CD4-positive, alpha-beta memory T cell (primary cell): ENCODE measurements at regions not wholly inside any gene's neighbourhood (a gene's known extent, or its start where the extent isn't known, plus 50 kb on each side); places are given as distances from the start of the nearest gene placed in this dataset.

Experiments used
- CTCF ChIA-PET: fragments of 350-600 bp; sonication (Branson Sonifier 250); formaldehyde crosslinking; loops from one replicate; lab custom pipeline; 2021; ENCODE audit warnings: inconsistent platforms; ENCODE audit not compliant: partially characterized antibody; lab: Charles Lee
- POLR2A ChIA-PET: fragments of 350-600 bp; sonication (Branson Sonifier 250); formaldehyde crosslinking; loops from one replicate; lab custom pipeline; 2021; ENCODE audit not compliant: partially characterized antibody; lab: Charles Lee
- DNase-seq, 5 donors: peaks; one replicate each; pipeline versions ENCODE4 v3.0.0 to v3.0.0-alpha.2; 2020 to 2022; ENCODE audit warnings: mixed read lengths in 1 of 5
- H3K27ac ChIP-seq: one replicate; pipeline ENCODE4 v1.7.0; 2013; ENCODE audit warnings: low read depth, low read length
- H3K27me3 ChIP-seq: 2 replicates; pipeline ENCODE4 v1.7.0; 2013; ENCODE audit warnings: mild to moderate bottlenecking, low read length, moderate library complexity; ENCODE audit not compliant: insufficient read depth
- H3K36me3 ChIP-seq: 2 replicates; pipeline ENCODE4 v1.7.0; 2013; ENCODE audit warnings: mild to moderate bottlenecking, low read length, moderate library complexity; ENCODE audit not compliant: insufficient read depth
- H3K4me1 ChIP-seq: 2 replicates; pipeline ENCODE4 v1.7.0; 2013; ENCODE audit warnings: mild to moderate bottlenecking, low read length, moderate library complexity; ENCODE audit not compliant: insufficient read depth
- H3K4me3 ChIP-seq, 2 donors: one replicate each; pipeline ENCODE4 v1.7.0; 2013; ENCODE audit warnings: low read length in 2 of 2, mild to moderate bottlenecking in 1 of 2
- H3K9me3 ChIP-seq, 2 donors: one replicate each; pipeline ENCODE4 v1.7.0; 2013; ENCODE audit warnings: low read length in 2 of 2, control low read depth in 1 of 2; ENCODE audit not compliant: control insufficient read depth in 1 of 2
- H3K27ac Mint-ChIP-seq, 7 donors: one replicate each; pipeline ENCODE4 v1.8.0; 2020 to 2021; ENCODE audit warnings: mixed read lengths in 7 of 7, mild to moderate bottlenecking in 6 of 7, inconsistent platforms in 3 of 7, moderate library complexity in 3 of 7
- H3K27me3 Mint-ChIP-seq, 2 donors: one replicate each; pipeline ENCODE4 v1.8.0; 2020 to 2021; ENCODE audit warnings: mixed read lengths in 2 of 2
- H3K36me3 Mint-ChIP-seq, 2 donors: one replicate each; pipeline ENCODE4 v1.8.0; 2020 to 2021; ENCODE audit warnings: mixed read lengths in 2 of 2, inconsistent platforms in 1 of 2, mild to moderate bottlenecking in 1 of 2
- H3K4me1 Mint-ChIP-seq, 4 donors: one replicate each; pipeline ENCODE4 v1.8.0; 2020 to 2021; ENCODE audit warnings: mixed read lengths in 4 of 4, mild to moderate bottlenecking in 1 of 4
- H3K4me3 Mint-ChIP-seq, 8 donors: one replicate each; pipeline ENCODE4 v1.8.0; 2020 to 2021; ENCODE audit warnings: mixed read lengths in 8 of 8, mild to moderate bottlenecking in 7 of 8, moderate library complexity in 6 of 8, inconsistent platforms in 3 of 8
- H3K9me3 Mint-ChIP-seq, 8 donors: one replicate each; pipeline ENCODE4 v1.8.0; 2020 to 2021; ENCODE audit warnings: mixed read lengths in 8 of 8, mild to moderate bottlenecking in 5 of 8, inconsistent platforms in 3 of 8, moderate library complexity in 1 of 8
- intact Hi-C: fragments of 100-400 bp; cut with micrococcal nuclease; formaldehyde crosslinking; loops from one replicate; pipeline ENCODE4 v1.15.1; 2023

- Histone ChIP-seq H3K9me3 (no peaks in the 10 kb centered on the region), H3K4me1 (no peaks in the 10 kb centered on the region), H3K27ac (no peak overlapping the region), H3K4me3 (no peak overlapping the region), H3K27me3 (no peaks in the 10 kb centered on the region), H3K36me3 (no peaks in the 10 kb centered on the region)
- ChIA-PET CTCF (no interaction called here), POLR2A (no interaction called here)
- intact Hi-C loops: no loop called here
- Mint-ChIP-seq H3K4me1 (no peaks in the 10 kb centered on the region), H3K36me3 (no peaks in the 10 kb centered on the region), H3K9me3 (peaks cover 0 to 1% (median 0%) of the 10 kb centered on the region in 8 donors), H3K27ac (no peak overlapping the region), H3K27me3 (no peaks in the 10 kb centered on the region), H3K4me3 (no peak overlapping the region)
- no peak for DNase-seq
Measured at GRCh38 chr4:79088946-79089691, 149.9 kb upstream of the PAQR3 start.

GRCh38 chr4:79087071-79087470 is 147.8 kb upstream of the PAQR3 start:
- Histone ChIP-seq H3K27ac (no peak overlapping the region), H3K4me3 (no peak overlapping the region), H3K27me3 (no peaks in the 10 kb centered on the region), H3K9me3 (no peaks in the 10 kb centered on the region), H3K4me1 (no peaks in the 10 kb centered on the region), H3K36me3 (no peaks in the 10 kb centered on the region)
- no peak overlapping the region for H3K27ac Mint-ChIP-seq
- ChIA-PET POLR2A (no interaction called here), CTCF (no interaction called here)
- no peaks in the 10 kb centered on the region for H3K4me1 Mint-ChIP-seq
- intact Hi-C loops: no loop called here
- no peaks in the 10 kb centered on the region for H3K36me3 Mint-ChIP-seq
- peaks cover 2 to 11% (median 6%) of the 10 kb centered on the region in 8 donors for H3K9me3 Mint-ChIP-seq
- DNase-seq: no peak
- H3K27me3 Mint-ChIP-seq: no peaks in the 10 kb centered on the region
- no peak overlapping the region for H3K4me3 Mint-ChIP-seq

GRCh38 chr4:79083406-79084010 is 144.3 kb upstream of the PAQR3 start:
- CTCF ChIA-PET: no interaction called here

GRCh38 chr4:79082997-79083396 is 143.8 kb upstream of the PAQR3 start:
- no peak for DNase-seq
- Mint-ChIP-seq H3K9me3 (peaks cover 2 to 16% (median 11%) of the 10 kb centered on the region in 8 donors), H3K4me1 (no peaks in the 10 kb centered on the region), H3K36me3 (no peaks in the 10 kb centered on the region), H3K4me3 (no peak overlapping the region), H3K27me3 (no peaks in the 10 kb centered on the region), H3K27ac (no peak overlapping the region)
- POLR2A ChIA-PET: no interaction called here
- no peaks in the 10 kb centered on the region for H3K4me1 ChIP-seq
- no peaks in the 10 kb centered on the region for H3K36me3 ChIP-seq
- H3K9me3 ChIP-seq: no peaks in the 10 kb centered on the region
- intact Hi-C loops: no loop called here
- CTCF ChIA-PET: no interaction called here
- H3K27ac ChIP-seq: no peak overlapping the region
- no peak overlapping the region for H3K4me3 ChIP-seq
- no peaks in the 10 kb centered on the region for H3K27me3 ChIP-seq

More at GRCh38 chr4:79083406-79084010, 144.3 kb upstream of the PAQR3 start:
- Mint-ChIP-seq H3K9me3 (peaks cover 2 to 15% (median 9%) of the 10 kb centered on the region in 8 donors), H3K36me3 (no peaks in the 10 kb centered on the region), H3K4me3 (no peak overlapping the region), H3K27ac (no peak overlapping the region), H3K27me3 (no peaks in the 10 kb centered on the region), H3K4me1 (no peaks in the 10 kb centered on the region)
- DNase-seq: no peak
- no peaks in the 10 kb centered on the region for H3K27me3 ChIP-seq
- H3K27ac ChIP-seq: no peak overlapping the region
- intact Hi-C loops: no loop called here
- POLR2A ChIA-PET: no interaction called here
- no peaks in the 10 kb centered on the region for H3K36me3 ChIP-seq
- H3K9me3 ChIP-seq: no peaks in the 10 kb centered on the region
- no peaks in the 10 kb centered on the region for H3K4me1 ChIP-seq
- H3K4me3 ChIP-seq: no peak overlapping the region

- Histone ChIP-seq H3K4me3 (no peak overlapping the region), H3K27ac (no peak overlapping the region), H3K4me1 (no peaks in the 10 kb centered on the region), H3K9me3 (no peaks in the 10 kb centered on the region), H3K36me3 (no peaks in the 10 kb centered on the region), H3K27me3 (no peaks in the 10 kb centered on the region)
- intact Hi-C loops: no loop called here
- POLR2A ChIA-PET: no interaction called here
- no peak overlapping the region for H3K27ac Mint-ChIP-seq
- no peak for DNase-seq
- H3K4me1 Mint-ChIP-seq: no peaks in the 10 kb centered on the region
- H3K9me3 Mint-ChIP-seq: peaks cover 2 to 18% (median 11%) of the 10 kb centered on the region in 8 donors
- H3K27me3 Mint-ChIP-seq: no peaks in the 10 kb centered on the region
- no peaks in the 10 kb centered on the region for H3K36me3 Mint-ChIP-seq
- CTCF ChIA-PET: no interaction called here
- no peak overlapping the region for H3K4me3 Mint-ChIP-seq
Measured at GRCh38 chr4:79081973-79082372, 142.7 kb upstream of the PAQR3 start.

- no peaks in the 10 kb centered on the region for H3K36me3 Mint-ChIP-seq
- H3K9me3 Mint-ChIP-seq: peaks cover 7 to 23% (median 15%) of the 10 kb centered on the region in 8 donors
- H3K27ac Mint-ChIP-seq: no peak overlapping the region
- H3K4me3 Mint-ChIP-seq: no peak overlapping the region
- no peak for DNase-seq
- Histone ChIP-seq H3K27me3 (no peaks in the 10 kb centered on the region), H3K9me3 (no peaks in the 10 kb centered on the region), H3K27ac (no peak overlapping the region), H3K36me3 (no peaks in the 10 kb centered on the region), H3K4me3 (no peak overlapping the region), H3K4me1 (no peaks in the 10 kb centered on the region)
- no peaks in the 10 kb centered on the region for H3K4me1 Mint-ChIP-seq
- intact Hi-C loops: no loop called here
- ChIA-PET POLR2A (no interaction called here), CTCF (no interaction called here)
- no peaks in the 10 kb centered on the region for H3K27me3 Mint-ChIP-seq
Measured at GRCh38 chr4:79078339-79078738, 139.1 kb upstream of the PAQR3 start.

GRCh38 chr4:79074040-79074439 is 134.8 kb upstream of the PAQR3 start:
- Mint-ChIP-seq H3K27ac (no peak overlapping the region), H3K36me3 (no peaks in the 10 kb centered on the region), H3K4me1 (no peaks in the 10 kb centered on the region), H3K9me3 (peaks cover 3 to 14% (median 8%) of the 10 kb centered on the region in 8 donors), H3K4me3 (no peak overlapping the region), H3K27me3 (no peaks in the 10 kb centered on the region)
- Histone ChIP-seq H3K4me3 (no peak overlapping the region), H3K36me3 (no peaks in the 10 kb centered on the region), H3K9me3 (no peaks in the 10 kb centered on the region), H3K4me1 (no peaks in the 10 kb centered on the region), H3K27me3 (no peaks in the 10 kb centered on the region), H3K27ac (no peak overlapping the region)
- CTCF ChIA-PET: no interaction called here
- POLR2A ChIA-PET: no interaction called here
- intact Hi-C loops: no loop called here
- DNase-seq: no peak
